B cell (primary cell): ENCODE measurements at regions not wholly inside any gene's neighbourhood (a gene's known extent, or its start where the extent isn't known, plus 50 kb on each side); places are given as distances from the start of the nearest gene placed in this dataset.

Experiments
- ATAC-seq: fragments of 200-7000 bp; cut with Tn5 transposase; one replicate; pipeline ENCODE4 v1.10.0; 2021; ENCODE audit warnings: low read depth, mild to moderate bottlenecking, moderate number of reproducible peaks, moderate library complexity
- CTCF ChIA-PET: fragments of 350-600 bp; sonication (Branson Sonifier 250); formaldehyde crosslinking; loops from one replicate; lab custom pipeline; 2021; ENCODE audit warnings: antibody characterized with exemption, inconsistent platforms; lab: Charles Lee
- POLR2A ChIA-PET: fragments of 350-600 bp; sonication (Branson Sonifier 250); formaldehyde crosslinking; loops from one replicate; lab custom pipeline; 2021; ENCODE audit warnings: antibody characterized with exemption; lab: Charles Lee
- DNase-seq: peaks from one replicate; pipeline ENCODE4 v3.0.0; 2013
- H2AFZ ChIP-seq: 2 replicates; pipeline ENCODE4 v1.6.1; 2012; ENCODE audit warnings: mild to moderate bottlenecking, low read depth, low read length; ENCODE audit not compliant: insufficient read depth, poor library complexity, severe bottlenecking
- H3K27ac ChIP-seq, 2 donors: 1 replicate in 1 of 2; 2 replicates in 1 of 2; pipeline ENCODE4 v1.5.1; 2012 to 2013; ENCODE audit warnings: low read length in 2 of 2, mild to moderate bottlenecking in 2 of 2, moderate library complexity in 1 of 2
- H3K27me3 ChIP-seq, 4 experiments: fragments of 200-600 bp in 1 of 4; sonication (generic) in 1 of 4; replicated peaks in 1 of 4; 1 replicate in 2 of 4; 2 replicates in 2 of 4; pipeline versions ENCODE4 v1.6.1 to v1.7.0; 2013 to 2016; ENCODE audit warnings: low read length in 3 of 4, mild to moderate bottlenecking in 2 of 4, mixed read lengths in 1 of 4, moderate library complexity in 1 of 4; ENCODE audit not compliant: insufficient read depth in 4 of 4, control insufficient read depth in 3 of 4; ENCODE audit errors: control extremely low read depth in 1 of 4
- H3K36me3 ChIP-seq, 2 experiments: replicated peaks in 1 of 2; 1 replicate in 1 of 2; 2 replicates in 1 of 2; pipeline versions ENCODE4 v1.6.1 to v1.7.1; 2013; ENCODE audit warnings: low read length in 1 of 2; ENCODE audit not compliant: insufficient read depth in 2 of 2, control insufficient read depth in 1 of 2; ENCODE audit errors: control extremely low read depth in 1 of 2, extremely low read depth in 1 of 2
- H3K4me1 ChIP-seq, 2 donors: fragments of 200-600 bp in 1 of 2; sonication (generic) in 1 of 2; 1 replicate in 1 of 2; 2 replicates in 1 of 2; pipeline versions ENCODE4 v1.5.1 to v1.6.1; 2013 to 2017; ENCODE audit warnings: low read length in 2 of 2; ENCODE audit not compliant: control insufficient read depth in 2 of 2, insufficient read depth in 2 of 2
- H3K4me2 ChIP-seq: replicated peaks from 2 replicates; pipeline ENCODE3; 2012; ENCODE audit warnings: mild to moderate bottlenecking, low read depth, low read length; ENCODE audit not compliant: poor library complexity, severe bottlenecking
- H3K4me3 ChIP-seq, 5 experiments: fragments of 200-600 bp in 1 of 5; sonication (generic) in 1 of 5; 1 replicate in 3 of 5; 2 replicates in 2 of 5; pipeline versions ENCODE4 v1.5.1 to v1.7.0; 2011 to 2016; ENCODE audit warnings: low read length in 4 of 5, mild to moderate bottlenecking in 4 of 5, low read depth in 2 of 5, control low read depth in 1 of 5, moderate library complexity in 1 of 5; ENCODE audit not compliant: insufficient read depth in 1 of 5; ENCODE audit errors: control extremely low read depth in 1 of 5, extremely low read depth in 1 of 5
- H3K79me2 ChIP-seq: fragments of 200-600 bp; sonication (generic); one replicate; pipeline ENCODE4 v1.6.0; 2016; ENCODE audit warnings: low read length; ENCODE audit not compliant: control insufficient read depth, insufficient read depth
- H3K9ac ChIP-seq: fragments of 200-600 bp; sonication (generic); 2 replicates; pipeline ENCODE4 v1.6.1; 2017; ENCODE audit warnings: mild to moderate bottlenecking, low read length, moderate library complexity
- H3K9me3 ChIP-seq, 3 donors: one replicate each; pipeline versions ENCODE4 v1.6.1 to v1.7.1; 2013; ENCODE audit warnings: low read length in 2 of 3; ENCODE audit not compliant: control insufficient read depth in 2 of 3, insufficient read depth in 1 of 3; ENCODE audit errors: control extremely low read depth in 1 of 3
- H4K20me1 ChIP-seq: 2 replicates; pipeline ENCODE4 v1.6.0; 2012; ENCODE audit warnings: mild to moderate bottlenecking, low read length; ENCODE audit not compliant: insufficient read depth, control insufficient read depth, poor library complexity, severe bottlenecking
- H3K27ac Mint-ChIP-seq: one replicate; pipeline ENCODE4 v1.8.0; 2021; ENCODE audit warnings: mixed read lengths
- H3K27me3 Mint-ChIP-seq: one replicate; pipeline ENCODE4 v1.8.0; 2021; ENCODE audit warnings: mixed read lengths
- H3K4me1 Mint-ChIP-seq: one replicate; pipeline ENCODE4 v1.8.0; 2021; ENCODE audit warnings: mixed read lengths
- H3K4me3 Mint-ChIP-seq: one replicate; pipeline ENCODE4 v1.8.0; 2021; ENCODE audit warnings: mixed read lengths
- H3K9me3 Mint-ChIP-seq: one replicate; pipeline ENCODE4 v1.8.0; 2022; ENCODE audit warnings: mixed read lengths; ENCODE audit not compliant: insufficient read depth
- CTCF ChIP-seq: fragments of 200-600 bp; IDR thresholded peaks from one replicate; pipeline ENCODE4 v1.8.0; 2022; ENCODE audit warnings: antibody characterized with exemption, mild to moderate bottlenecking
- EZH2 ChIP-seq: IDR thresholded peaks from 2 replicates; pipeline ENCODE4 v1.6.1; 2012; ENCODE audit warnings: borderline replicate concordance, low read depth, mild to moderate bottlenecking, moderate library complexity, low read length; ENCODE audit not compliant: insufficient read depth, poor library complexity, severe bottlenecking
- WGBS: methylation state at CpG from one replicate; pipeline ENCODE4 v1.1.5; 2013; ENCODE audit warnings: missing lambda C conversion rate; ENCODE audit not compliant: insufficient coverage; 5-methylcytosine and 5-hydroxymethylcytosine counted together
- intact Hi-C: fragments of 100-400 bp; cut with micrococcal nuclease; formaldehyde crosslinking; loops from one replicate; pipeline ENCODE4 v1.10.0; 2022

GRCh38 chr1:163540727-163541126 is 219.0 kb downstream of the NUF2 start:
- DNase-seq (no peak), ATAC-seq (no peak)
- Histone ChIP-seq H3K4me2 (no peak overlapping the region), H2AFZ (no peak overlapping the region), H3K4me1 (no peaks in the 10 kb centered on the region), H3K9ac (no peak overlapping the region), H4K20me1 (no peaks in the 10 kb centered on the region), H3K79me2 (no peaks in the 10 kb centered on the region), H3K27me3 (no peaks in the 10 kb centered on the region), H3K27ac (no peak overlapping the region), H3K4me3 (no peak overlapping the region), H3K36me3 (no peaks in the 10 kb centered on the region), H3K9me3 (no peaks in the 10 kb centered on the region)
- ChIA-PET POLR2A (no interaction called here), CTCF (no interaction called here)
- Mint-ChIP-seq H3K4me3 (no peak overlapping the region), H3K27me3 (no peaks in the 10 kb centered on the region), H3K27ac (no peak overlapping the region), H3K9me3 (no peaks in the 10 kb centered on the region), H3K4me1 (no peaks in the 10 kb centered on the region)
- intact Hi-C loops, result no loop called here
- TF ChIP-seq EZH2 (no peak), CTCF (no peak)
- no CpG with 5 or more reads among the region's 2 CpGs for WGBS

GRCh38 chr1:163544441-163544840 is 222.7 kb downstream of the NUF2 start:
- POLR2A ChIA-PET, result no interaction called here
- CTCF ChIA-PET, result no interaction called here
- Histone ChIP-seq H4K20me1 (no peaks in the 10 kb centered on the region), H3K9ac (no peak overlapping the region), H3K4me2 (no peak overlapping the region), H3K79me2 (no peaks in the 10 kb centered on the region), H2AFZ (no peak overlapping the region), H3K4me3 (no peak overlapping the region), H3K27me3 (no peaks in the 10 kb centered on the region), H3K9me3 (peaks cover 0 to 3% (median 0%) of the 10 kb centered on the region in 3 donors), H3K27ac (no peak overlapping the region), H3K36me3 (no peaks in the 10 kb centered on the region), H3K4me1 (no peaks in the 10 kb centered on the region)
- H3K27ac Mint-ChIP-seq, result no peak overlapping the region
- no peak overlapping the region for H3K4me3 Mint-ChIP-seq
- H3K4me1 Mint-ChIP-seq, result no peaks in the 10 kb centered on the region
- WGBS, result no CpG with 5 or more reads among the region's 3 CpGs
- no peak for ATAC-seq
- TF ChIP-seq EZH2 (no peak), CTCF (no peak)
- H3K27me3 Mint-ChIP-seq, result no peaks in the 10 kb centered on the region
- intact Hi-C loops, result no loop called here
- H3K9me3 Mint-ChIP-seq, result no peaks in the 10 kb centered on the region
- no peak for DNase-seq
